ENCODE measurements at regions not wholly inside any gene's neighbourhood (a gene's known extent, or its start where the extent isn't known, plus 50 kb on each side); places are given as distances from the start of the nearest gene placed in this dataset.

DNA sequence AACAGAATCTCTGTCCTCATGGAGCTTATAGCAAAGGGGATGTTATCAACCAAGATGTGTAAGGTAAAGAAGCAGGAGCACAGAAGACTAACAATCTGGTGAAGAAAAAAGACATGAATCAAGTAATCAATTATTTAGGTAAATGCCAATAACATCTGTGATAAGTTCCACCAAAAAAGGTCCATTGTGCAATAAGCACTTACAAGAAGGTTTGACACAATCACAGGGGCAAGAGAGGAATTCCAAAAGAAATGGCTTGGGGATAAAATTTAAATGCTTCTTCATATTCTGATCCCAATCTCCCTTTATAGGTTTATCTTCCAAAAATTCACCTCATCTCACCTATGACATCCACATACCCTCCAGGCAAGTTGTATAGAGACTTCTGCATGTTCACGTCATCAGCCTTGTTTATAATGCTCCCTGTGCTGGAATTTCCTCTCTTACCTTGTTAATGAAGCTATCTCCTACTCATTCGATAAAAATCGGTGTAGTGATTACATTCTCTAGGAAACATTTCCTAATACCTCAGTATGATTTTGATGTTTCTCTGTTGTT is 53.6 kb upstream of the DPT start:
- DNase-seq: no peak

- DNase-seq: no peak
Observed at GRCh38 chr1:168783458-168784210, 54.6 kb upstream of the DPT start.

GRCh38 chr1:168786476-168787330 is 57.7 kb upstream of the DPT start:
- no peak for DNase-seq

- DNase-seq: no peak
Observed at GRCh38 chr1:168788258-168788657, 59.3 kb upstream of the DPT start.

GRCh38 chr1:168789501-168789900 is 60.5 kb upstream of the DPT start:
- no peak for DNase-seq

- DNase-seq: no peak
Observed at GRCh38 chr1:168792142-168792541, 63.1 kb upstream of the DPT start.

DNA sequence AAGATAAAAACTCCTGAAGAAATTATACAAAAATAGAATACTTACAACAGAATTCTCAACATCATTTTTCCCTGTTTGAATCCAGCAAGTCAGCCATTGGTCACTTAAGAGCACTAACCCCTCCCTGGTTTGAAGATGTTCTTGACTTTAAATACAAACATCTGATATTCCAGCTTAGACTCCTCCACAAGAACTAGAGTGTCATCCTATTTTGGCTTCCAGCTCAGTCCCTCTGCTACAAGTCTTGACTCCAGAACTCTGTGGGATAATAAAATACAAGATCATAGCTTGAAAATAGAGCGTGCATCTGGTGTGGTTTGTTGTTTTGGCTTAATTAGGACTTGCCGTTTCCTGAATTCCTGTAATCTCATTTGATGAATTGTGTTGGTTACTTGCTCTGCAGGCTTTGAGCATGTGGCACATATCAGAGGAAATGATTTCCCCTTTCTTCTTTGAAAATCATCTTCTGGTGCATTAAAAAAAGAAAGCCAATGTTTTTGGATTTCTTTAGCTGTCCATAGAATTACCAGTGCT is 63.7 kb upstream of the DPT start:
- DNase-seq: no peak

DNA sequence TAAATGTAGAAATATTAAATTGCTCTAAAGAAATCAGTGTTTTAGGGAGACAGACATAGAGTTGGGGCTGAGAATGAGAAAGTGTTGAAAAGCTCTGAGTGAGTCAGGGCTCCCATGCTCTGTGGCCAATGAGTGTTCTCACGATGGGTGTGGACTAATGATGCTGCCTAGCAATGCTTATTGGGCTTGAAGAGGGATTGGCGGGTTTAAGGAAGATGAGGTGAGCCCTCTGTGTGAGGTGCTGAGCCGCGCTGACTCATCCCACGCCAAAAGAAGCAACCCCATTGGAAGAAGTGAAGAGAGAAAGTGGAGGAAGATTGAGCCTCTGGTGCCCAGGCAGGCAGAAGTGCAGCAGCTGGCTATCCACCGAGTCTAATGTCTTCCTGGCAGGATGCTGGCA is 65.1 kb upstream of the DPT start:
- no peak for DNase-seq

- DNase-seq: no peak
Observed at GRCh38 chr1:168795681-168796080, 66.7 kb upstream of the DPT start.

DNA sequence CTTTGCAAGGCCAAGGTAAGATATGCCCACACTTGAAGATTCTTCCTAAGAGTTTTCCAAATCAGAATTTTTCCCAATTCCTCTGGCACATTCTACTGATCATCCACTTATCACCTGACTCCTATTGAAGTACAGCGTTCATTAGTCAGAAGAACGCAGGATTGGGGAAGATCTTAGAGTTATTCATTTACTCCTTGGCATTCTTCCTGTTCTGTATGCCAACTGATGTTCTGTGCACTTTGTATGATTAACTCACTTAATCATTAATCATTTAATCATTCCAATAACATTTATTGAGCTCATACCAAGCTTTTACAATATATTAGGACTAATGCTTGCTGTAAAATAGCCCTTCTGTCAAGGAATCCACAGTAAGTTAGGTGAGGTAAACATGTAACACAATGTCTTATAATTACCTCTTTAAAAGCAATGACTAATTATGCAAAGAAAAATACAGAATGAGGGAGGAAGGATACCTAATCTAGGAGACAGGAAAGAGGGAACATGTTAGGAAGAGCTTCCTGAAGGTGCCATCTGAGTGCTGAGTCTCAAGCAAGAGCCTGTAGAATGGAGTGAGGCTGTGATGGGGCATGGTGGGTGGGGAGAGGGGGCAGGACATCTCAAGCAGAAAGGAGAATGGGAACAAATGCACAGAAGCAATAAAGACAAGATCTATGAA is 71.1 kb upstream of the DPT start:
- no peak for DNase-seq

GRCh38 chr1:168801032-168801745 is 72.2 kb upstream of the DPT start:
- no peak for DNase-seq

GRCh38 chr1:168803806-168804510 is 75.0 kb upstream of the DPT start:
- no peak for DNase-seq

DNA sequence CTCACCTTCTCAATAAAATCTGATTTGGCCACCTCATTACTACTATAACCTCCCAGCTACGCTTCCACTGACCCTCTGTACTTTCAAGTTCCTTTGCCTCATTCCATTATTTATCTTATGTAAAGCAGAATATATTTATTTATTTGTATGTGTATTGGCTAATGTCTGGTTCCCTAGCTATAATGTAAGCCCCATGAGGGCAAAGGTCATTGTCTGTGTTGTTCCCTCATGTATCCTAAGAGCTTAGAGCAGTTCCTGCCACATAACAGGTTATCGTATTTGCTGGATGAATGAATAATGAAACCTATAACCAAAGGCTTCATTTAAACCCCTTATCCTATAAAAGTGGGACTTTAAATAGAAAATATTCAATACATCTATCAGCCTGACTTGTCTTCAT is 77.9 kb upstream of the DPT start:
- no peak for DNase-seq

DNA sequence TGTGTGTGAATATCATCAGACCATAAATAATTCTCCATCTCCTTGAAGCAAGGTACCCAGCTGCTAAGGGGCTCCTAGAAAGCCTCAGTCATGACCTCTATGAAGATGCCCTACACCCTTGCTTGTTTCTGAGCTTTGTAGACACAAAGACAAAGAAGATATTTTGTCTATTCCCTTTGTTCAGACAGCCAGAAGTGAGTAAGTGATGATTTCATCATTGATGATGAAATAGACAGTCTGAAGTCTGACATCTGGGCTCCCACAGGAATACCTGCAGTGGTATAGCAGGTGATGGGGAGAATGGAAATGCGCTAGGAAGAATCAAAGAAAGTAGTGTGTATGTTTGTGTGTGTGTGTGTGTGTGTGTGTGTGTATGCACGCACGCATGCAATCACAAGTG is 82.2 kb upstream of the DPT start:
- DNase-seq: no peak

DNA sequence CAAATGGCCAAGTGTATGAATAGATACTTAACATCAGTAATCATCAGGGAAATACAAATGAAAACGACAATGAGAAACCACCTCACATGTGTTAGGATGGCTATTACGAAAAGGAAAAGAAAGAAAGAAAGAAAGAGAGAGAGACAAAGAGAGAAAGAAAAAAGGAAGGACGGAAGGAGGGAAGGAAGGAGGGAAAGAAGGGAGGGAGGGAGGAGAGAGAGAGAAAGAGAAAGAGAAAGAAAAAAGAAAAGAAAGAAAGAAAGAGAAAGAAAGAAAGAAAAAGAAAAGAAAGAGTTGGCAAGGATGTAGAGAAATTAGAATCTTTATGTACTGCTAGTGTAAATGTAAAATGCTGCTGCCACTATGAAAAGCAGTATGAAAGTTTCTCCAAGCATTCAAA is 90.7 kb upstream of the DPT start:
- no peak for DNase-seq

GRCh38 chr1:168821434-168821833 is 92.4 kb upstream of the DPT start:
- DNase-seq: peak in 1 of 2 donors; percentile 2

GRCh38 chr1:168822911-168823310 is 93.9 kb upstream of the DPT start:
- no peak for DNase-seq

DNA sequence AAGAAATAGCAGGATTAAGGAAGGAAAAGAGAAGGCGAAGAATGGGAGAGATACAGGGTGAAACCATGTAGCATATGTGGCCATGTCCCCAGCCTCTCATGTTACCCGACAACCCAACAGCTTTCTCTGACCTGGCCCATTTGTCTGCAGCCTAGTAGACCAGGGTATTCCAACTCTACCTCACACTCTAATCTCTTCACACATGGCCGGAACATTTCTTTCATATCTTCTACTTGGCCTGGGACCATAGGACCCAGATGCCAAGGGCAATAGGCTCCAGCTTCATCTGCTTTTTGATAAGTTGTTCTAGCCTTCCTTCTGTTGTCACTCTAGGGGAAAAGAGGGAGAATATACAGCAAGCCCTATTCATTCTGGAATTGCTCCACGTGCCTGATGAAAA is 95.0 kb upstream of the DPT start:
- DNase-seq: no peak

DNA sequence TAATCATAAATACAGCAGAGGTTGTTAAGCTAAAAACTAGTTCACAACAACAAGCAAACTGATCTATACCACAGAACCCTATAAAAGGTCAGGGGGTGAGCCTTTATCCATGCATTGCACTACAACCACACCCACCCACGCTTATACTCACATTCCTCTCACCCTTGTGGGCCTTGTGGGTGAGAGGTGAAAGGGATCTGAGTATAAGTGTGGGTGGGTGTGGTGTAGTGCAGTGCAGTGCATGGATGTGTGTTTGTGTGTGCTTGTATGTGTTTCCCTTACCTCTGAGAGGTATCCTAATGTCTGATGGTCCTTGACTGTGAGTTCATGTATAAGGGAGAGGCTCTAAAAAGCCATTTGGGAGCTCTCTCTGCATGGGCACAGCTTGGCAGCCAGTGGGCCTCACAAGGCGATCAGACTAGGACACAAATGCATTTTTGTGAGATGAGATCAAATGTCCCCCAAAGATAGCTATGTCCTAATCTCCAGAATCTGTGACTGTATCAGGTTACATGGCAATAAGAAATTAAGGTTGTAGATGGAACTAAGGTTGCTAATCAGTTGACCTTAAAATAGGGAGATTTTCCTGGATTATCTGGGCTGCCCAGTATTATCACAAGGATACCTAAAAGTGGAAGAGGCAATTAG is 95.5 kb upstream of the DPT start:
- DNase-seq: no peak

GRCh38 chr1:168825129-168825528 is 96.1 kb upstream of the DPT start:
- DNase-seq: no peak

GRCh38 chr1:168825820-168826219 is 96.8 kb upstream of the DPT start:
- DNase-seq: no peak

All from stimulated activated CD4-positive, alpha-beta T cell treated with anti-CD3 and anti-CD28 coated beads, Interleukin-2, amount 100 ng/mL, for 48 hours (primary cell).